ENCODE measurements at regions not wholly inside any gene's neighbourhood (a gene's known extent, or its start where the extent isn't known, plus 50 kb on each side); places are given as distances from the start of the nearest gene placed in this dataset.

DNA sequence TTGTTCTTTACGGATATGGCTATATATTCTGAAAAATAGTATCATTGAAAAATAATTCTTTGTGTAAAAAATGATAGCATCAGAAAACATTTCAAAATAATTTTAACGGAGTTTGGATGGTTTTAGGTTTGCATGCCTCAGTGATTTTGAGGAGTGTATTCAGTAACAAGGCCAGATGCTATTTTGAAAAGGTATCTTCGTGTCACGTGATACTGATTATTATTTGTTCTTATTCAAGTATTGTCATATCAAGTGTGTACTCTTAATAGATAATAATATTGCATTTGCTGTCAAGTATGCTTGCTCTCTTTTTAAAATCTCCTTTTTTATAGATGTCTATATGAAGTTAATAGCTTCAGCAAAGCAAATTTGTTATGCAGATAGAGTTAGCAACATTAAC lies 313.1 kb upstream of the PTPRD start:
- Histone ChIP-seq H3K56ac (ENCODE audit: extremely low read depth, insufficient read depth, low read length) (no peak overlapping the region), H3K4ac (ENCODE audit: low read depth, low read length) (no peak overlapping the region), H3K23ac (ENCODE audit: low read depth, low read length) (no peak overlapping the region), H4K91ac (ENCODE audit: insufficient read depth, low read depth, low read length) (no peak overlapping the region), H3K79me1 (ENCODE audit: low read depth in 1 of 2, low read length in 2 of 2) (no peaks in the 10 kb centered on the region), H2AK5ac (ENCODE audit: low read depth, low read length) (no peak overlapping the region), H3K9me3 (ENCODE audit: control insufficient read depth, insufficient read depth, low read length) (peaks cover 3% of the 10 kb centered on the region; the same call in 1 of the 2 replicates), H2BK15ac (ENCODE audit: low read depth, low read length) (no peak overlapping the region), H3K4me1 (ENCODE audit: control insufficient read depth, insufficient read depth, low read length) (no peaks in the 10 kb centered on the region), H4K8ac (ENCODE audit: low read depth in 2 of 2, low read length in 2 of 2) (no peak overlapping the region), H3K14ac (replicated peaks; ENCODE audit: low read depth, low read length) (no peak overlapping the region), H3K27ac (ENCODE audit: insufficient read depth, low read length) (no peak overlapping the region), H4K5ac (ENCODE audit: low read depth, low read length) (no peak overlapping the region), H2BK120ac (ENCODE audit: low read depth, low read length) (no peak overlapping the region), H3K4me2 (ENCODE audit: low read depth, low read length) (no peak overlapping the region), H4K20me1 (ENCODE audit: insufficient read depth, low read length) (no peaks in the 10 kb centered on the region), H3K9me1 (ENCODE audit: insufficient read depth, low read length) (no peaks in the 10 kb centered on the region), H2BK20ac (ENCODE audit: low read depth, low read length) (no peak overlapping the region), H3K36me3 (ENCODE audit: control insufficient read depth, insufficient read depth, low read length) (no peaks in the 10 kb centered on the region), H2AK9ac (replicated peaks; ENCODE audit: low read depth, low read length, poor library complexity) (no peak overlapping the region), H2BK5ac (ENCODE audit: low read depth, low read length, poor library complexity, severe bottlenecking) (no peak overlapping the region), H3K18ac (ENCODE audit: low read depth, low read length) (no peak overlapping the region), H3K9ac (ENCODE audit: low read depth, low read length) (no peak overlapping the region), H3K4me3 (ENCODE audit: insufficient read depth, low read depth, low read length) (no peak overlapping the region), H3K27me3 (ENCODE audit: control insufficient read depth, insufficient read depth, low read length) (no peaks in the 10 kb centered on the region), H2AFZ (replicated peaks; ENCODE audit: low read length, poor library complexity) (no peak overlapping the region)
- no TSS peak for BruUV-seq (replicated peaks)
- dilution Hi-C loops (cut with HindIII; ENCODE audit: low sequenced_read_pairs, unreplicated experiment) (no loop called here), intact Hi-C loops (cut with micrococcal nuclease) (no loop called here), in situ Hi-C loops (cut with MboI; ENCODE audit: low sequenced_read_pairs) (no loop called here)
- TF ChIP-seq SMC3 (IDR thresholded peaks at IDR 0.05; ENCODE audit: low read depth, low read length) (no peak), RCOR1 (IDR thresholded peaks at IDR 0.05; ENCODE audit: insufficient replicate concordance, low read length) (no peak), CEBPB (IDR thresholded peaks at IDR 0.05; ENCODE audit: low read depth, low read length) (no peak), RFX5 (IDR thresholded peaks at IDR 0.05; ENCODE audit: low read depth, low read length) (no peak), MAFK (IDR thresholded peaks at IDR 0.05; ENCODE audit: low read depth, low read length) (no peak), CHD1 (IDR thresholded peaks at IDR 0.05; ENCODE audit: low read depth, low read length) (no peak), BHLHE40 (IDR thresholded peaks at IDR 0.05; ENCODE audit: low read depth, low read length) (no peak), RAD21 (IDR thresholded peaks at IDR 0.05; ENCODE audit: low read length) (no peak), MXI1 (IDR thresholded peaks at IDR 0.05; ENCODE audit: borderline replicate concordance, low read depth, low read length) (no peak), POLR2A (IDR thresholded peaks at IDR 0.05; ENCODE audit: low read depth, low read length) (no peak), FOS (IDR thresholded peaks at IDR 0.05; ENCODE audit: low read depth, low read length) (no peak), MAZ (IDR thresholded peaks at IDR 0.05; ENCODE audit: borderline replicate concordance, low read depth, low read length) (no peak), NFE2L2 (IDR thresholded peaks at IDR 0.05; ENCODE audit: low read depth, low read length) (no peak)
- TF ChIP-seq, protein P1, sequence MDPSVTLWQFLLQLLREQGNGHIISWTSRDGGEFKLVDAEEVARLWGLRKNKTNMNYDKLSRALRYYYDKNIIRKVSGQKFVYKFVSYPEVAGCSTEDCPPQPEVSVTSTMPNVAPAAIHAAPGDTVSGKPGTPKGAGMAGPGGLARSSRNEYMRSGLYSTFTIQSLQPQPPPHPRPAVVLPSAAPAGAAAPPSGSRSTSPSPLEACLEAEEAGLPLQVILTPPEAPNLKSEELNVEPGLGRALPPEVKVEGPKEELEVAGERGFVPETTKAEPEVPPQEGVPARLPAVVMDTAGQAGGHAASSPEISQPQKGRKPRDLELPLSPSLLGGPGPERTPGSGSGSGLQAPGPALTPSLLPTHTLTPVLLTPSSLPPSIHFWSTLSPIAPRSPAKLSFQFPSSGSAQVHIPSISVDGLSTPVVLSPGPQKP (IDR thresholded peaks at IDR 0.05; ENCODE audit: borderline replicate concordance, low read depth, low read length), result no peak
- TF ChIP-seq, protein P2, sequence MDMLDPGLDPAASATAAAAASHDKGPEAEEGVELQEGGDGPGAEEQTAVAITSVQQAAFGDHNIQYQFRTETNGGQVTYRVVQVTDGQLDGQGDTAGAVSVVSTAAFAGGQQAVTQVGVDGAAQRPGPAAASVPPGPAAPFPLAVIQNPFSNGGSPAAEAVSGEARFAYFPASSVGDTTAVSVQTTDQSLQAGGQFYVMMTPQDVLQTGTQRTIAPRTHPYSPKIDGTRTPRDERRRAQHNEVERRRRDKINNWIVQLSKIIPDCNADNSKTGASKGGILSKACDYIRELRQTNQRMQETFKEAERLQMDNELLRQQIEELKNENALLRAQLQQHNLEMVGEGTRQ (IDR thresholded peaks at IDR 0.05; ENCODE audit: low read depth, low read length), result no peak
- TF ChIP-seq, protein P3, sequence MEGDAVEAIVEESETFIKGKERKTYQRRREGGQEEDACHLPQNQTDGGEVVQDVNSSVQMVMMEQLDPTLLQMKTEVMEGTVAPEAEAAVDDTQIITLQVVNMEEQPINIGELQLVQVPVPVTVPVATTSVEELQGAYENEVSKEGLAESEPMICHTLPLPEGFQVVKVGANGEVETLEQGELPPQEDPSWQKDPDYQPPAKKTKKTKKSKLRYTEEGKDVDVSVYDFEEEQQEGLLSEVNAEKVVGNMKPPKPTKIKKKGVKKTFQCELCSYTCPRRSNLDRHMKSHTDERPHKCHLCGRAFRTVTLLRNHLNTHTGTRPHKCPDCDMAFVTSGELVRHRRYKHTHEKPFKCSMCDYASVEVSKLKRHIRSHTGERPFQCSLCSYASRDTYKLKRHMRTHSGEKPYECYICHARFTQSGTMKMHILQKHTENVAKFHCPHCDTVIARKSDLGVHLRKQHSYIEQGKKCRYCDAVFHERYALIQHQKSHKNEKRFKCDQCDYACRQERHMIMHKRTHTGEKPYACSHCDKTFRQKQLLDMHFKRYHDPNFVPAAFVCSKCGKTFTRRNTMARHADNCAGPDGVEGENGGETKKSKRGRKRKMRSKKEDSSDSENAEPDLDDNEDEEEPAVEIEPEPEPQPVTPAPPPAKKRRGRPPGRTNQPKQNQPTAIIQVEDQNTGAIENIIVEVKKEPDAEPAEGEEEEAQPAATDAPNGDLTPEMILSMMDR (conservative IDR thresholded peaks at IDR 0.05; ENCODE audit: low read depth, low read length), result no peak
- CTCF ChIA-PET, result no interaction called here
- WGBS, 2 experiments (ENCODE audit: extremely low coverage in 2 of 2, insufficient read length in 1 of 2), result no CpG with 5 or more reads among the region's 4 CpGs
- ATAC-seq (ENCODE audit: low read depth) (no peak), DNase-seq (no peak)
- POLR2A ChIA-PET (ENCODE audit: unreplicated experiment), result no interaction called here

Data from IMR-90 (cell line).